Natural killer cell (primary cell): ENCODE measurements at regions not wholly inside any gene's neighbourhood (a gene's known extent, or its start where the extent isn't known, plus 50 kb on each side); places are given as distances from the start of the nearest gene placed in this dataset.
A peak's percentile ranks its signal among the peaks of the same experiment; 100 is the strongest.

Experiments used
- ATAC-seq, 3 donors: fragments of 150-1000 bp in 2 of 3; fragments of 200-7000 bp in 1 of 3; cut with Tn5 transposase; 1 replicate in 1 of 3; 2 replicates in 2 of 3; pipeline ENCODE4 v1.10.0; 2021; ENCODE audit warnings: mild to moderate bottlenecking in 2 of 3, moderate library complexity in 2 of 3
- DNase-seq, 2 donors: peaks; one replicate each; pipeline versions ENCODE4 v3.0.0 to v3.0.0-alpha.2; 2013 to 2021; ENCODE audit warnings: mixed read lengths in 1 of 2
- H3K27ac ChIP-seq: one replicate; pipeline ENCODE4 v1.5.1; 2013; ENCODE audit warnings: mild to moderate bottlenecking, low read length
- H3K27me3 ChIP-seq: one replicate; pipeline ENCODE4 v1.6.1; 2013; ENCODE audit warnings: low read length; ENCODE audit not compliant: control insufficient read depth, insufficient read depth
- H3K36me3 ChIP-seq: one replicate; pipeline ENCODE4 v1.6.1; 2013; ENCODE audit warnings: low read length; ENCODE audit not compliant: control insufficient read depth, insufficient read depth
- H3K4me1 ChIP-seq: one replicate; pipeline ENCODE4 v1.6.1; 2013; ENCODE audit warnings: low read length; ENCODE audit not compliant: control insufficient read depth, insufficient read depth
- H3K4me3 ChIP-seq: one replicate; pipeline ENCODE4 v1.5.1; 2013; ENCODE audit warnings: low read length
- H3K9me3 ChIP-seq: one replicate; pipeline ENCODE4 v1.6.1; 2013; ENCODE audit warnings: low read length; ENCODE audit not compliant: control insufficient read depth, insufficient read depth
- H3K27ac Mint-ChIP-seq, 2 donors: one replicate each; pipeline ENCODE4 v1.8.0; 2022; ENCODE audit warnings: mild to moderate bottlenecking in 2 of 2, mixed read lengths in 2 of 2, moderate library complexity in 1 of 2
- H3K27me3 Mint-ChIP-seq, 2 donors: one replicate each; pipeline ENCODE4 v1.8.0; 2022; ENCODE audit warnings: low read depth in 2 of 2, mixed read lengths in 2 of 2
- H3K36me3 Mint-ChIP-seq: one replicate; pipeline ENCODE4 v1.8.0; 2022; ENCODE audit warnings: mixed read lengths
- H3K4me1 Mint-ChIP-seq, 2 donors: one replicate each; pipeline ENCODE4 v1.8.0; 2022; ENCODE audit warnings: mixed read lengths in 2 of 2
- H3K4me3 Mint-ChIP-seq: one replicate; pipeline ENCODE4 v1.8.0; 2022; ENCODE audit warnings: mild to moderate bottlenecking, moderate library complexity, mixed read lengths
- H3K9me3 Mint-ChIP-seq, 2 donors: one replicate each; pipeline ENCODE4 v1.8.0; 2022; ENCODE audit warnings: mixed read lengths in 2 of 2
- CTCF ChIP-seq: fragments of 200-600 bp; IDR thresholded peaks from one replicate; pipeline ENCODE4 v1.8.0; 2022; ENCODE audit warnings: antibody characterized with exemption
- WGBS: methylation state at CpG from one replicate; pipeline ENCODE4 v1.1.7; 2013; ENCODE audit warnings: missing lambda C conversion rate; ENCODE audit not compliant: insufficient coverage; 5-methylcytosine and 5-hydroxymethylcytosine counted together
- intact Hi-C: fragments of 100-400 bp; cut with micrococcal nuclease; formaldehyde crosslinking; loops from one replicate; pipeline ENCODE4 v1.14.2; 2022

GRCh38 chr2:145091967-145092366 lies 572.0 kb upstream of the ZEB2 start:
- Histone ChIP-seq H3K4me1 (no peaks in the 10 kb centered on the region), H3K36me3 (no peaks in the 10 kb centered on the region), H3K4me3 (no peak overlapping the region), H3K27me3 (no peaks in the 10 kb centered on the region), H3K27ac (no peak overlapping the region), H3K9me3 (no peaks in the 10 kb centered on the region)
- Mint-ChIP-seq H3K27ac (no peak overlapping the region), H3K4me1 (peaks cover 7 to 8% of the 10 kb centered on the region in 2 donors), H3K36me3 (peaks cover 5% of the 10 kb centered on the region), H3K4me3 (no peak overlapping the region), H3K27me3 (peaks cover 8 to 21% of the 10 kb centered on the region in 2 donors), H3K9me3 (no peaks in the 10 kb centered on the region)
- ATAC-seq: no peak
- intact Hi-C loops: no loop called here
- DNase-seq: no peak
- TF ChIP-seq CTCF: no peak

GRCh38 chr2:145090841-145091761 lies 571.2 kb upstream of the ZEB2 start:
- no peak for DNase-seq
- H3K36me3 Mint-ChIP-seq: peaks cover 5% of the 10 kb centered on the region
- H3K4me3 Mint-ChIP-seq: no peak overlapping the region

GRCh38 chr2:145088756-145089155 lies 568.8 kb upstream of the ZEB2 start:
- H3K27ac ChIP-seq: no peak overlapping the region
- H3K9me3 Mint-ChIP-seq: no peaks in the 10 kb centered on the region
- H3K4me3 ChIP-seq: no peak overlapping the region
- H3K36me3 ChIP-seq: no peaks in the 10 kb centered on the region
- TF ChIP-seq CTCF: no peak
- H3K4me1 ChIP-seq: no peaks in the 10 kb centered on the region
- intact Hi-C loops: no loop called here
- ATAC-seq (no peak), DNase-seq (no peak)
- H3K36me3 Mint-ChIP-seq: peaks cover 5% of the 10 kb centered on the region
- WGBS: 100% methylated on average over 1 of the region's 2 CpGs
- peaks cover 5 to 20% of the 10 kb centered on the region in 2 donors for H3K27me3 Mint-ChIP-seq
- no peak overlapping the region for H3K27ac Mint-ChIP-seq
- no peaks in the 10 kb centered on the region for H3K27me3 ChIP-seq
- H3K9me3 ChIP-seq: no peaks in the 10 kb centered on the region
- peaks cover 7 to 8% of the 10 kb centered on the region in 2 donors for H3K4me1 Mint-ChIP-seq
- H3K4me3 Mint-ChIP-seq: no peak overlapping the region

More at GRCh38 chr2:145090841-145091761, 571.2 kb upstream of the ZEB2 start:
- H3K36me3 ChIP-seq: no peaks in the 10 kb centered on the region
- H3K4me1 ChIP-seq: no peaks in the 10 kb centered on the region
- H3K27ac ChIP-seq: no peak overlapping the region
- ATAC-seq: peak in 1 of 3 donors; percentile 32
- no peak for TF ChIP-seq CTCF
- H3K4me3 ChIP-seq: no peak overlapping the region
- Mint-ChIP-seq H3K4me1 (peaks cover 7 to 8% of the 10 kb centered on the region in 2 donors), H3K9me3 (no peaks in the 10 kb centered on the region), H3K27me3 (peaks cover 8 to 21% of the 10 kb centered on the region in 2 donors), H3K27ac (peak overlapping the region in 1 of 2 donors; percentile 5)
- WGBS: no CpG with 5 or more reads among the region's 2 CpGs
- intact Hi-C loops: no loop called here
- H3K27me3 ChIP-seq: no peaks in the 10 kb centered on the region
- H3K9me3 ChIP-seq: no peaks in the 10 kb centered on the region
